Keratinocyte (primary cell): ENCODE measurements at regions not wholly inside any gene's neighbourhood (a gene's known extent, or its start where the extent isn't known, plus 50 kb on each side); places are given as distances from the start of the nearest gene placed in this dataset.

Source experiments
- DNase-seq: peaks from one replicate; pipeline ENCODE4 v3.0.0-alpha.2; 2011; ENCODE audit warnings: low read depth, missing footprints, low spot score
- FAIRE-seq: peaks from 2 replicates; lab custom pipeline; 2011; peaks lifted over from hg19 to GRCh38; lab: Jason Lieb, UNC
- H2AFZ ChIP-seq: 2 replicates; pipeline ENCODE4 v1.6.0; 2012; ENCODE audit warnings: low read length, control low read depth, inconsistent platforms; ENCODE audit not compliant: control insufficient read depth
- H3K27ac ChIP-seq: 2 replicates; pipeline ENCODE4 v1.5.1; 2011; ENCODE audit warnings: low read length; ENCODE audit not compliant: control insufficient read depth, insufficient read depth
- H3K27me3 ChIP-seq: 3 replicates; pipeline ENCODE4 v1.6.0; 2011; ENCODE audit warnings: low read length; ENCODE audit not compliant: control insufficient read depth, insufficient read depth; ENCODE audit errors: extremely low read depth
- H3K36me3 ChIP-seq, 2 experiments: 2 replicates in 1 of 2; 3 replicates in 1 of 2; pipeline ENCODE4 v1.5.1; 2011; ENCODE audit warnings: low read length in 2 of 2, mild to moderate bottlenecking in 1 of 2; ENCODE audit not compliant: control insufficient read depth in 2 of 2, insufficient read depth in 2 of 2; ENCODE audit errors: extremely low read depth in 1 of 2
- H3K4me1 ChIP-seq: 3 replicates; pipeline ENCODE4 v1.5.1; 2011; ENCODE audit warnings: low read length; ENCODE audit not compliant: control insufficient read depth, insufficient read depth; ENCODE audit errors: extremely low read depth
- H3K4me2 ChIP-seq: 3 replicates; pipeline ENCODE4 v1.6.0; 2011; ENCODE audit warnings: low read depth, low read length; ENCODE audit not compliant: control insufficient read depth, insufficient read depth; ENCODE audit errors: extremely low read depth
- H3K4me3 ChIP-seq, 3 experiments: fragments of 200-600 bp in 1 of 3; sonication (generic) in 1 of 3; 2 replicates in 2 of 3; 3 replicates in 1 of 3; pipeline ENCODE4 v1.5.1; 2011 to 2016; ENCODE audit warnings: low read length in 3 of 3, mild to moderate bottlenecking in 3 of 3, control low read depth in 2 of 3, inconsistent platforms in 1 of 3, low read depth in 1 of 3, mixed read lengths in 1 of 3, mixed run types in 1 of 3, moderate library complexity in 1 of 3; ENCODE audit not compliant: control insufficient read depth in 2 of 3, insufficient read depth in 2 of 3; ENCODE audit errors: extremely low read depth in 1 of 3
- H3K79me2 ChIP-seq: 2 replicates; pipeline ENCODE4 v1.6.0; 2012; ENCODE audit warnings: low read length; ENCODE audit not compliant: control insufficient read depth, insufficient read depth
- H3K9ac ChIP-seq: 3 replicates; pipeline ENCODE4 v1.6.0; 2011; ENCODE audit warnings: low read length; ENCODE audit not compliant: control insufficient read depth, insufficient read depth; ENCODE audit errors: extremely low read depth
- H3K9me1 ChIP-seq: 3 replicates; pipeline ENCODE4 v1.6.0; 2011; ENCODE audit warnings: low read length; ENCODE audit not compliant: control insufficient read depth, insufficient read depth; ENCODE audit errors: extremely low read depth
- H3K9me3 ChIP-seq: 2 replicates; pipeline ENCODE4 v1.5.1; 2012; ENCODE audit warnings: low read depth, low read length; ENCODE audit not compliant: control insufficient read depth
- H4K20me1 ChIP-seq: 3 replicates; pipeline ENCODE4 v1.6.0; 2011; ENCODE audit warnings: low read length; ENCODE audit not compliant: control insufficient read depth, insufficient read depth; ENCODE audit errors: extremely low read depth
- CTCF ChIP-seq, 3 experiments: IDR thresholded peaks in 1 of 3; conservative IDR thresholded peaks in 1 of 3; optimal IDR thresholded peaks in 1 of 3; 2 replicates in 2 of 3; 3 replicates in 1 of 3; pipeline versions ENCODE3 to v1.5.1; 2011; ENCODE audit warnings: low read length in 3 of 3, mild to moderate bottlenecking in 3 of 3, moderate library complexity in 2 of 3, control low read depth in 1 of 3, inconsistent platforms in 1 of 3; ENCODE audit not compliant: insufficient read depth in 2 of 3; ENCODE audit errors: extremely low read depth in 1 of 3
- EZH2 ChIP-seq: IDR thresholded peaks from one replicate; pipeline ENCODE4 v1.6.1; 2012; ENCODE audit warnings: inconsistent platforms, mild to moderate bottlenecking, low read length, moderate library complexity
- dilution Hi-C: fragments of 300-500 bp; cut with MboI; formaldehyde crosslinking; loops from one replicate; pipeline ENCODE4 v1.7.0; 2020; ENCODE audit warnings: low sequenced_read_pairs; ENCODE audit not compliant: extremely low pct_ligation_motif_present

DNA sequence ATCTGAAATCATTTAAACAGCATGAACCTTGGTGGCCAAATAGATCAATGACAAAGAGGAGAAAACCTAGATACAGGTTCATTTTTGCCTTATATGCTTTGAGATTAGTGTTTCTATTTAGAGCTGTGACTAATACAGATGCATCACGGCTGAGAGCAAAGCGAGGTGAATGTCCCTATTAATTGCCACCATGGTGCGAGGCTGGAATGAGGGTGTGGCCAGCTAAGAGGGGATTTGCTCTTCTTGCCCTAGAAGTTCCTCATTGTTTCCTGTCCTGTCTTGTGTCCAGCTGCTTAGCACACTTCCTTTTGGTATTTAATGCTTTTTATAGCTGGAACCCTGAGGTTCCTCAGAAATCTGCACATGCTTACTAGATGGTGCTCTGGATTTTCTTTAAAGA, 339.1 kb upstream of the RGMA start:
- Histone ChIP-seq H3K27me3 (no peaks in the 10 kb centered on the region), H3K4me1 (peaks cover 13% of the 10 kb centered on the region), H4K20me1 (no peaks in the 10 kb centered on the region), H3K36me3 (no peaks in the 10 kb centered on the region), H3K9me1 (no peaks in the 10 kb centered on the region), H3K27ac (peak overlapping the region; percentile 36), H3K4me3 (no peak overlapping the region), H3K9me3 (no peaks in the 10 kb centered on the region), H3K9ac (no peak overlapping the region), H2AFZ (no peak overlapping the region), H3K79me2 (no peaks in the 10 kb centered on the region), H3K4me2 (peak overlapping the region; percentile 51)
- TF ChIP-seq CTCF (optimal IDR thresholded peaks at IDR 0.05 in 1 of 3, IDR thresholded peaks at IDR 0.05 in 1 of 3, conservative IDR thresholded peaks at IDR 0.05 in 1 of 3; ENCODE audit: extremely low read depth in 1 of 3, insufficient read depth in 2 of 3, low read length in 3 of 3) (no peak), EZH2 (no peak)
- FAIRE-seq = peak; percentile 77
- dilution Hi-C loops = no loop called here
- DNase-seq = peak; percentile 38

GRCh38 chr15:93424131-93424530, 335.1 kb upstream of the RGMA start:
- no peak for DNase-seq
- H3K79me2 ChIP-seq = no peaks in the 10 kb centered on the region
- no peaks in the 10 kb centered on the region for H3K36me3 ChIP-seq
- dilution Hi-C loops = no loop called here
- H3K4me2 ChIP-seq = no peak overlapping the region
- H3K4me1 ChIP-seq = peaks cover 13% of the 10 kb centered on the region
- no peaks in the 10 kb centered on the region for H3K9me3 ChIP-seq
- H3K9ac ChIP-seq = no peak overlapping the region
- TF ChIP-seq CTCF (optimal IDR thresholded peaks at IDR 0.05 in 1 of 3, IDR thresholded peaks at IDR 0.05 in 1 of 3, conservative IDR thresholded peaks at IDR 0.05 in 1 of 3; ENCODE audit: extremely low read depth in 1 of 3, insufficient read depth in 2 of 3, low read length in 3 of 3) (no peak), EZH2 (no peak)
- H3K9me1 ChIP-seq = no peaks in the 10 kb centered on the region
- H3K4me3 ChIP-seq = no peak overlapping the region
- no peaks in the 10 kb centered on the region for H4K20me1 ChIP-seq
- FAIRE-seq = no peak
- no peak overlapping the region for H2AFZ ChIP-seq
- no peak overlapping the region for H3K27ac ChIP-seq
- no peaks in the 10 kb centered on the region for H3K27me3 ChIP-seq
